Small intestine (tissue), 7 donors: ENCODE measurements at regions not wholly inside any gene's neighbourhood (a gene's known extent, or its start where the extent isn't known, plus 50 kb on each side); places are given as distances from the start of the nearest gene placed in this dataset.

Source experiments
- DNase-seq, 2 donors: peaks; one replicate each; pipeline versions ENCODE4 v3.0.0 to v3.0.0-alpha.2; 2013
- FAIRE-seq: peaks from 2 replicates; lab custom pipeline; 2012; peaks lifted over from hg19 to GRCh38; lab: Jason Lieb, UNC
- H3K27ac ChIP-seq, 3 donors: one replicate each; pipeline ENCODE4 v1.5.1; 2013; ENCODE audit warnings: low read length in 2 of 3, mild to moderate bottlenecking in 2 of 3, control low read depth in 1 of 3, inconsistent platforms in 1 of 3, low read depth in 1 of 3, moderate library complexity in 1 of 3
- H3K27me3 ChIP-seq, 3 donors: one replicate each; pipeline ENCODE4 v1.6.1; 2013; ENCODE audit warnings: low read length in 3 of 3, inconsistent platforms in 1 of 3; ENCODE audit not compliant: control insufficient read depth in 3 of 3, insufficient read depth in 3 of 3
- H3K36me3 ChIP-seq, 3 donors: one replicate each; pipeline ENCODE4 v1.6.1; 2013; ENCODE audit warnings: low read length in 3 of 3, inconsistent platforms in 1 of 3, low read depth in 1 of 3, mild to moderate bottlenecking in 1 of 3, moderate library complexity in 1 of 3; ENCODE audit not compliant: control insufficient read depth in 3 of 3, insufficient read depth in 2 of 3
- H3K4me1 ChIP-seq, 3 donors: one replicate each; pipeline ENCODE4 v1.6.1; 2013; ENCODE audit warnings: low read length in 2 of 3, inconsistent platforms in 1 of 3, low read depth in 1 of 3, mild to moderate bottlenecking in 1 of 3, moderate library complexity in 1 of 3; ENCODE audit not compliant: control insufficient read depth in 3 of 3, insufficient read depth in 2 of 3
- H3K4me3 ChIP-seq, 3 donors: one replicate each; pipeline ENCODE4 v1.5.1; 2013; ENCODE audit warnings: low read length in 3 of 3, control low read depth in 1 of 3, inconsistent platforms in 1 of 3, low read depth in 1 of 3, mild to moderate bottlenecking in 1 of 3, moderate library complexity in 1 of 3
- H3K9me3 ChIP-seq, 2 donors: one replicate each; pipeline ENCODE4 v1.6.1; 2013; ENCODE audit warnings: low read depth in 1 of 2, low read length in 1 of 2; ENCODE audit not compliant: control insufficient read depth in 2 of 2, insufficient read depth in 1 of 2
- WGBS, 3 donors: extraction: QIAGEN DNeasy Blood & Tissue Kit; methylation state at CpG; one replicate each; pipeline ENCODE4 v1.1.7; 2013; 5-methylcytosine and 5-hydroxymethylcytosine counted together
- donor health status: healthy with polysubstance abuse.
- donor health status: control.
- donor health status: control.
- donor health status: Bipolar disorder and iron deficiency.
- donor health status: healthy.

- DNase-seq (no peak), FAIRE-seq (no peak)
- WGBS, 3 donors, result 95% methylated on average over 4 of the region's 4 CpGs
- H3K9me3 ChIP-seq, result peaks cover 0 to 10% of the 10 kb centered on the region in 2 donors
- no peak overlapping the region for H3K4me3 ChIP-seq
- H3K27me3 ChIP-seq, result no peaks in the 10 kb centered on the region
- no peaks in the 10 kb centered on the region for H3K36me3 ChIP-seq
- peaks cover 2 to 50% (median 10%) of the 10 kb centered on the region in 3 donors for H3K4me1 ChIP-seq
- H3K27ac ChIP-seq, result peak overlapping the region in 1 of 3 donors; percentile 78
Measured at GRCh38 chr20:17857639-17858449, 110.8 kb downstream of the SNX5 start.

DNA sequence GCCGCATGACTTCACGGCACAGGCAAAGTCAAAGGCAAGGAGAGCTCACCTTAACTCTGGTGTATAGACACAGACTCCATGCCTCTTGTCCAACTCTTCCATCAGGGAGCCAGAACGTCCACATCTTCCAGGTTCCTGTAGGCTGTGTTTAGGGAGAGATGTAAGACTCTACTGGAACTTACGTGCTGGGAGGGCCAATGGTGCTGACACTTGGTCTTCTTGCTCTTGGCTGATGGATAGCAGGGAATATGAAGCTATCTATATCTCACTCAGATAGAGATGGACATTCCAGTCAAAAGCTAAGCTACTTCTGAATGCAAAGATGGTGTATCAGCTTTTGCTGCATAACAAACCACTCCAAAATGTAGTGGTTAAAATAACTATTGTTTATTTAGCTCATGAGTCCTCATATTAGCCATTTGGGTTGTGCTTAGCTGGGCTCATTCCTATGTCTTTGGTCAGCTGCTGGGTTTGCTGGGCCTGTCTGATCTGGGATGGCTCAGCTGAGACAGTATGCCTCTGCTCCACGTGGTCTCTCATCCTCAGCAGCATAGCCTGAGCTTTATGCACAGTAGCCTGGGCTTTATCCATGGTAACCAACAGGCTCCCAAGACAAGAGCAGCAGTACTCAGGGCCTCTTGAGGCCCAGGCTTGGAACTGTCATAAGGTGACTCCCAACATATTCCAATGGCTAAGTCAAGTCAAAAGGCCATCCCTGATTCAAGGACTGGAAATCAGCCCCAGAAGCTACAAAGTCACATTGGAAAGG, 111.6 kb downstream of the SNX5 start:
- H3K27ac ChIP-seq, result peak overlapping the region in 2 of 3 donors; percentile 61 to 78
- H3K27me3 ChIP-seq, result no peaks in the 10 kb centered on the region
- DNase-seq (no peak), FAIRE-seq (no peak)
- H3K9me3 ChIP-seq, result peaks cover 0 to 10% of the 10 kb centered on the region in 2 donors
- no peak overlapping the region for H3K4me3 ChIP-seq
- 89 to 92% (median 91%) methylated on average over 5 of the region's 5 CpGs for WGBS, 3 donors
- peaks cover 2 to 46% (median 10%) of the 10 kb centered on the region in 3 donors for H3K4me1 ChIP-seq
- no peaks in the 10 kb centered on the region for H3K36me3 ChIP-seq

GRCh38 chr20:17856024-17856564, 112.5 kb downstream of the SNX5 start:
- DNase-seq (peak; percentile 76 to 83), FAIRE-seq (no peak)
- H3K27ac ChIP-seq, result peak overlapping the region in 2 of 3 donors; percentile 78 to 86

DNA sequence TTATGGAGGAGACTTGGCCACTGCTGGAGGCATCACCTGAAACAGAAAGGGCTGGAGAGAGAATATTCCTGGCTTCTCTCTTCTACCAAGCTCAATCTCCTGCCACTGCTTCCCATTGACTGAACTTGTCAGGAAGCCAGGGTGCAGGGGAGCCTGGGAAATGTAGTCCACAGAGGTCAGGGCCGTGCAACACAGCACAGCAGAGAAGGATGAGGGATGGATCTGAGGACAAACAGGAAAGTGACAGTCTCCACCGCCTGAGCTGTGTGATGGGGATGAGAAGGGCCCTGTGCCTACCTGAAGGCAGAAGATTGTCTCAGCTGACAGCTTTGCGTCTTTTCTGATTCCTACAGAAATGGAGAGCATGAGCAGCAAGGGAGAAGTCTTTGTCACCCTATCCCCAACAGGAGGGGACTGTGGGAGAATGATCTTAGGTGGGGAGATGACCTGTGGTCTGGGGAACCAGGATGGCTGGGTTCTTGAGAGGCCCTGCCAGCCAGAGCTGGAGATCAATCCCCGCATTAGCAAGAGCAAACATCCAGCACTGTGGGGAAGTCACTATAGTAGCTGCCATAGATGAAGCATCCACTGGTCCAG, 114.2 kb downstream of the SNX5 start:
- Histone ChIP-seq H3K4me3 (no peak overlapping the region), H3K36me3 (no peaks in the 10 kb centered on the region), H3K9me3 (peaks cover 0 to 21% of the 10 kb centered on the region in 2 donors), H3K4me1 (peaks cover 2 to 54% (median 8%) of the 10 kb centered on the region in 3 donors), H3K27me3 (no peaks in the 10 kb centered on the region), H3K27ac (peak overlapping the region in 2 of 3 donors; percentile 24 to 47)
- peak; percentile 76 to 82 for DNase-seq
- WGBS, 3 donors, result 55 to 62% (median 59%) methylated on average over 4 of the region's 4 CpGs
- no peak for FAIRE-seq

More at GRCh38 chr20:17856024-17856564, 112.5 kb downstream of the SNX5 start:
- H3K36me3 ChIP-seq, result no peaks in the 10 kb centered on the region
- H3K4me1 ChIP-seq, result peaks cover 2 to 50% (median 10%) of the 10 kb centered on the region in 3 donors
- no peak overlapping the region for H3K4me3 ChIP-seq
- WGBS, 3 donors, result 7 to 32% (median 11%) methylated on average over 3 of the region's 3 CpGs
- peaks cover 0 to 10% of the 10 kb centered on the region in 2 donors for H3K9me3 ChIP-seq
- no peaks in the 10 kb centered on the region for H3K27me3 ChIP-seq

DNA sequence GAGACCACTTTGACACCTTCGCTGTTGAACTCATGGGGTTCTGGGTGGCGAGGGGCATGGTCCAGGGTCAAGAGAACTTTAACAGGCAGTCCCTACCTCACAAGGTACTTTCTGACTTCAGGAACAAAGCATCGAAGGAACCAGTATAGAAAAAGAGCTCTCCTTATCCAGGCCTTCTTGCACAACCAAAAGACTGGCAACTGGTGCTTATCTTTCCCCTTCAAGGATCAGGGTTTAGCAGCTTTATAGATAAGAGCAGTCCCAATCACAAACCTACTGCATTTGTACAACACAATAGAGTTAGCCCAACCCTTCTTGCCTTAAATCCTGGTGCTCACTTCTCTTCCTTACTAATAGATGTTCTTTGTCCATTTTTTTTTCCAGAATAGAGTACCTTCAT, 116.3 kb downstream of the SNX5 start:
- Histone ChIP-seq H3K27ac (peak overlapping the region in 2 of 3 donors; percentile 70 to 77), H3K4me1 (peaks cover 3 to 65% (median 9%) of the 10 kb centered on the region in 3 donors), H3K36me3 (no peaks in the 10 kb centered on the region), H3K27me3 (no peaks in the 10 kb centered on the region), H3K9me3 (peaks cover 0 to 17% of the 10 kb centered on the region in 2 donors), H3K4me3 (no peak overlapping the region)
- DNase-seq (peak; percentile 72 to 83), FAIRE-seq (no peak)
- WGBS, 3 donors, result 15 to 66% (median 49%) methylated on average over 3 of the region's 3 CpGs

- H3K4me1 ChIP-seq, result peaks cover 5 to 63% (median 9%) of the 10 kb centered on the region in 3 donors
- FAIRE-seq, result no peak
- H3K36me3 ChIP-seq, result no peaks in the 10 kb centered on the region
- H3K4me3 ChIP-seq, result no peak overlapping the region
- no peak for DNase-seq
- H3K27ac ChIP-seq, result peak overlapping the region in 1 of 3 donors; percentile 81
- 60 to 69% (median 68%) methylated on average over 4 of the region's 4 CpGs for WGBS, 3 donors
- H3K9me3 ChIP-seq, result peaks cover 0 to 12% of the 10 kb centered on the region in 2 donors
- H3K27me3 ChIP-seq, result no peaks in the 10 kb centered on the region
Measured at GRCh38 chr20:17850684-17851026, 117.9 kb downstream of the SNX5 start.

GRCh38 chr20:17849901-17850683, 118.5 kb downstream of the SNX5 start:
- Histone ChIP-seq H3K4me1 (peaks cover 5 to 63% (median 9%) of the 10 kb centered on the region in 3 donors), H3K27me3 (no peaks in the 10 kb centered on the region), H3K36me3 (no peaks in the 10 kb centered on the region), H3K4me3 (no peak overlapping the region), H3K9me3 (peaks cover 0 to 12% of the 10 kb centered on the region in 2 donors), H3K27ac (peak overlapping the region in 2 of 3 donors; percentile 62 to 81)
- FAIRE-seq, result no peak
- 66 to 81% (median 77%) methylated on average over 15 of the region's 15 CpGs for WGBS, 3 donors
- DNase-seq, result peak in 1 of 2 donors; percentile 55
